Bronchial epithelial cell (primary cell): ENCODE measurements at regions not wholly inside any gene's neighbourhood (a gene's known extent, or its start where the extent isn't known, plus 50 kb on each side); places are given as distances from the start of the nearest gene placed in this dataset.
"Not testable (repeated sequence)": the region's sequence is repeated elsewhere in the genome, so short reads cannot be mapped to it uniquely, and the experiment has no call there.

Experiments used
- DNase-seq: peaks from one replicate; pipeline ENCODE4 v3.0.0-alpha.2; 2010; ENCODE audit warnings: low read depth
- FAIRE-seq: peaks from 2 replicates; lab custom pipeline; 2011; peaks lifted over from hg19 to GRCh38; lab: Jason Lieb, UNC
- H3K27me3 ChIP-seq: 2 replicates; pipeline ENCODE4 v1.5.1; 2011; ENCODE audit warnings: low read length; ENCODE audit not compliant: control insufficient read depth, insufficient read depth
- H3K36me3 ChIP-seq: 2 replicates; pipeline ENCODE4 v1.5.1; 2011; ENCODE audit warnings: low read length; ENCODE audit not compliant: control insufficient read depth, insufficient read depth
- H3K4me3 ChIP-seq: 2 replicates; pipeline ENCODE4 v1.5.1; 2011; ENCODE audit warnings: mild to moderate bottlenecking, low read depth, low read length, control low read depth
- TF ChIP-seq, protein P1 (sequence below): IDR thresholded peaks from 2 replicates; pipeline ENCODE4 v1.5.1; 2011; ENCODE audit warnings: mild to moderate bottlenecking, moderate library complexity, low read length, control low read depth, inconsistent platforms; ENCODE audit not compliant: insufficient read depth, severe bottlenecking

DNA sequence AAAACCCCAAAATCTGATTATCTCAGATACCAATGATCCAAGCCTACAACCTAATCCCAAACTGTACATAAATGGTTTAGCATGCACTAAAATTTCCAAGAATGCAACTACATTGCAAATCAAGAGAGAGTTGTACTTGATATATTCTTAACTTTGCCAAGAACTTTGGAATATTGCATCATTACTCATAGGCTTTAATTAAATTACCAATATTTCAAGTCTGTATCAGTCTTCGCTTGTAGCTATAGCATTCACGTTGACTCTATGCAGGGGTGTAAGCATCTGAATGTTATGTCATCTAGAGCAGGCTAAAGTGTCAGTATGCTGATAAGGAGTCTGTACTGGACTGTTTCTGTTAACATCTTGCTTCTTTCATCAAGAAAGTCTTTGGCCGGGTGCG is 56.3 kb downstream of the FOXI3 start:
- H3K27me3 ChIP-seq, result no peaks in the 10 kb centered on the region
- no peak for FAIRE-seq

DNA sequence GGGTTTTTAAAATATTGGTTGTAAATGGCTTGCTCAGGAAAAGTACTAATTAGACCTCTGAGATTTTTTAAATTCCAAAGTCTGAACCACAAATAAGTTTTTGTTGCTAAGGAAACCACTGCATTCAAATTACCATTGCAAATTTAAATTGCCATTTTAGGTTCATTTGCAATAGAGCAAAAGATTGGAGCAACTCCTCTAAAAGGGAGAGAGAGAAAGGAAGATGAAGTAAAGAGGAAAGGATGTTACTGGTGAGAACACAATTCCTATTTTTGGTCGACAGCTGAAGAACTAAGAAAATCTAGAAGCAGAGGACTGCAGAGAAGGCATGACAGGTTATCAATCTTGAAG is 74.9 kb downstream of the FOXI3 start:
- FAIRE-seq (no peak), DNase-seq (no peak)
- no peak overlapping the region for H3K4me3 ChIP-seq
- no peaks in the 10 kb centered on the region for H3K36me3 ChIP-seq
- H3K27me3 ChIP-seq, result no peaks in the 10 kb centered on the region
- TF ChIP-seq, protein P1, sequence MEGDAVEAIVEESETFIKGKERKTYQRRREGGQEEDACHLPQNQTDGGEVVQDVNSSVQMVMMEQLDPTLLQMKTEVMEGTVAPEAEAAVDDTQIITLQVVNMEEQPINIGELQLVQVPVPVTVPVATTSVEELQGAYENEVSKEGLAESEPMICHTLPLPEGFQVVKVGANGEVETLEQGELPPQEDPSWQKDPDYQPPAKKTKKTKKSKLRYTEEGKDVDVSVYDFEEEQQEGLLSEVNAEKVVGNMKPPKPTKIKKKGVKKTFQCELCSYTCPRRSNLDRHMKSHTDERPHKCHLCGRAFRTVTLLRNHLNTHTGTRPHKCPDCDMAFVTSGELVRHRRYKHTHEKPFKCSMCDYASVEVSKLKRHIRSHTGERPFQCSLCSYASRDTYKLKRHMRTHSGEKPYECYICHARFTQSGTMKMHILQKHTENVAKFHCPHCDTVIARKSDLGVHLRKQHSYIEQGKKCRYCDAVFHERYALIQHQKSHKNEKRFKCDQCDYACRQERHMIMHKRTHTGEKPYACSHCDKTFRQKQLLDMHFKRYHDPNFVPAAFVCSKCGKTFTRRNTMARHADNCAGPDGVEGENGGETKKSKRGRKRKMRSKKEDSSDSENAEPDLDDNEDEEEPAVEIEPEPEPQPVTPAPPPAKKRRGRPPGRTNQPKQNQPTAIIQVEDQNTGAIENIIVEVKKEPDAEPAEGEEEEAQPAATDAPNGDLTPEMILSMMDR, result no peak

More for the DNA sequence above, 56.3 kb downstream of the FOXI3 start:
- no peak for DNase-seq
- Histone ChIP-seq H3K4me3 (no peak overlapping the region), H3K36me3 (no peaks in the 10 kb centered on the region)
- TF ChIP-seq, protein P1, result no peak

DNA sequence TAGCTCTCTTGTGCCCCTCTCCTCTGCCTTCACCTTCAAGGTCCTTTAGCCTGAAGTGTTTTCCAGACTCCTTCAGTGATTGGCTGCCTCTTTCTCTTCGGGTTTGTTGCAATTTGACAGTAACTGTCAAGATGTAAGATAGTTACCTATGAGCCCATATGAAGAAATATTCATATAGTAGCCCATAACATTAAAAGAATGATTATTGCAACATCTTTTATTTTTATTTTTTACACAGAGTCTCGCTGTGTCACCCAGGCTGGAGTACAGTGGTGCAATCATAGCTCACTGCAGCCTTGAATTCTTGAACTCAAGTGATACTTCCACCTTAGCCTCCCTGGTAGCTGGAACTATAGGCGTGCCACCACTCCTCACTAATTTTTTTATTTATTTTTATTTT is 80.5 kb downstream of the FOXI3 start:
- Histone ChIP-seq H3K36me3 (no peaks in the 10 kb centered on the region), H3K27me3 (no peaks in the 10 kb centered on the region), H3K4me3 (no peak overlapping the region)
- TF ChIP-seq, protein P1, result no peak
- FAIRE-seq (no peak), DNase-seq (no peak)

DNA sequence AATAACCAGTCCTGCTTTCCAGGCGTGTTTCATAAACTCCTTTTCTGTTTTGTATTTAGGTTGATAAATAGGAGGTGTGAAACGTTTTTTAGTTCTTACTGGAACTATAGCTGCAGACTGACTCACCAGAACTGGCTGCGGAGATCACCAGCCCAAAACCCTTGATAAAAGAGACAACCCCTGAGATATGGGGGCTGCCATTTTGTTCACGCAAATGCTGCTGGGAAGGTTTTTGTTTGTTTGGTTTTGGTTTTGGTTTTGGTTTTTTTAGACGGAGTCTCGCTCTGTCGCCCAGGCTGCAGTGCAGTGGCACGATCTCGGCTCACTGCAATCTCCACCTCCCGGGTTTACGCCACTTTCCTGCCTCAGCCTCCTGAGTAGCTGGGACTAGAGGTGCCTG is 87.1 kb downstream of the FOXI3 start:
- not testable (repeated sequence) for H3K27me3 ChIP-seq, FAIRE-seq, H3K36me3 ChIP-seq, H3K4me3 ChIP-seq, DNase-seq

DNA sequence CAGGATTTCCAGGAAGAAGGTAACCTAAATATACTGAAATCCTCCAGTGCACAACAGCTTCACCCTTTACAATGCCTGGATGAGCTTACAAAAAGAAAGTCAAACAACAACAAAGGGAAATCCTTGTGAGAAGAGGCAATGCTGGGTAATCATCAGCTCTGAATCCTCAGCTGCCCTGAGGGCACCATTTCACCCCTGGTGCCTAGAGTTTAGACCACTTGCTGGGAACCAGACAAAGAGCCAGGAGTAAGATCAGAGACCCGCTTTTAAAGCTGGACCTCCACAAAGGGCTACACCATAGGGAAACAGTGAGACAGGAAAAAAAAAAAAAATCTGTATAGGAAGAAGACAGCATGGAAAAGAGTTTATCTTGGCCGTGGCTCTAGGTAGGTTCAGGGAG is 97.0 kb downstream of the FOXI3 start:
- no peak for DNase-seq
- TF ChIP-seq, protein P1, result no peak
- Histone ChIP-seq H3K27me3 (no peaks in the 10 kb centered on the region), H3K36me3 (no peaks in the 10 kb centered on the region), H3K4me3 (no peak overlapping the region)
- FAIRE-seq, result no peak

DNA sequence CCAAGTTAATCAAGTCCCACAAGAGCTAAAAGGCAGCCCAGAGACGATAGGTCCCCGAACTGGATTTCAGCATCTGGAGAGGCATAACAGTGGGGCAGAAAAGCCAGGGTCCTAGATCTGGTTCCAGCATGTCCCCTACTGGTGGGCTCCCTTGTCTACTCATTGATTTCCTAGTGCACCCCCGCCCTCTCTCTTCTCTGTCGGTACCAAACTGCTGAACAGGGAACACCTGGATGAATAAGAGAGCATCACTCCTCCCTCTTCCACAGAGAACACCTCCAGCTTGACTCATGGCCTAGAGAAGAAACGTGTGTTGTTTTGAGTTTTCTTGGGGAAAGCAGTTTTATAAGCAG is 101.3 kb downstream of the FOXI3 start:
- TF ChIP-seq, protein P1, result no peak
- Histone ChIP-seq H3K27me3 (peaks cover 1% of the 10 kb centered on the region), H3K4me3 (no peak overlapping the region), H3K36me3 (no peaks in the 10 kb centered on the region)
- no peak for FAIRE-seq
- DNase-seq, result no peak
